GM19240 (cell line): ENCODE measurements at regions not wholly inside any gene's neighbourhood (a gene's known extent, or its start where the extent isn't known, plus 50 kb on each side); places are given as distances from the start of the nearest gene placed in this dataset.
"Not testable (repeated sequence)": the region's sequence is repeated elsewhere in the genome, so short reads cannot be mapped to it uniquely, and the experiment has no call there.

Source experiments
- DNase-seq: peaks from one replicate; pipeline ENCODE4 v3.0.0; 2011; ENCODE audit warnings: low spot score; ENCODE audit not compliant: insufficient read length

GRCh38 chr14:83271663-83272062 lies 1738.0 kb upstream of the SEL1L start:
- DNase-seq: no peak

GRCh38 chr14:83280719-83281118 lies 1747.1 kb upstream of the SEL1L start:
- DNase-seq: no peak

GRCh38 chr14:83282706-83283105 lies 1749.1 kb upstream of the SEL1L start:
- DNase-seq: no peak

- DNase-seq: no peak
Observed at GRCh38 chr14:83287300-83287699, 1753.6 kb upstream of the SEL1L start.

GRCh38 chr14:83289390-83289789 lies 1755.7 kb upstream of the SEL1L start:
- no peak for DNase-seq

GRCh38 chr14:83289896-83290295 lies 1756.2 kb upstream of the SEL1L start:
- no peak for DNase-seq

- no peak for DNase-seq
Observed at GRCh38 chr14:83290447-83290846, 1756.8 kb upstream of the SEL1L start.

- DNase-seq: no peak
Observed at GRCh38 chr14:83291714-83292113, 1758.1 kb upstream of the SEL1L start.

GRCh38 chr14:83294941-83295340 lies 1761.3 kb upstream of the SEL1L start:
- no peak for DNase-seq

GRCh38 chr14:83297361-83297760 lies 1763.7 kb upstream of the SEL1L start:
- no peak for DNase-seq

- not testable (repeated sequence) for DNase-seq
Observed at GRCh38 chr14:83298016-83298415, 1764.4 kb upstream of the SEL1L start.

- DNase-seq: no peak
Observed at GRCh38 chr14:83300476-83301064, 1766.9 kb upstream of the SEL1L start.

GRCh38 chr14:83301791-83302190 lies 1768.1 kb upstream of the SEL1L start:
- DNase-seq: no peak

GRCh38 chr14:83309211-83309610 lies 1775.6 kb upstream of the SEL1L start:
- no peak for DNase-seq

GRCh38 chr14:83309833-83310232 lies 1776.2 kb upstream of the SEL1L start:
- no peak for DNase-seq

GRCh38 chr14:83312511-83312910 lies 1778.9 kb upstream of the SEL1L start:
- DNase-seq: no peak

GRCh38 chr14:83314764-83315163 lies 1781.1 kb upstream of the SEL1L start:
- no peak for DNase-seq

GRCh38 chr14:83316356-83316755 lies 1782.7 kb upstream of the SEL1L start:
- no peak for DNase-seq

GRCh38 chr14:83320837-83321236 lies 1787.2 kb upstream of the SEL1L start:
- DNase-seq: no peak

- DNase-seq: no peak
Observed at GRCh38 chr14:83331513-83331912, 1797.9 kb upstream of the SEL1L start.

- no peak for DNase-seq
Observed at GRCh38 chr14:83342590-83342989, 1808.9 kb upstream of the SEL1L start.

GRCh38 chr14:83347874-83348273 lies 1814.2 kb upstream of the SEL1L start:
- DNase-seq: no peak

GRCh38 chr14:83355609-83356008 lies 1822.0 kb upstream of the SEL1L start:
- DNase-seq: no peak

- DNase-seq: no peak
Observed at GRCh38 chr14:83356080-83356479, 1822.4 kb upstream of the SEL1L start.
